Mammary epithelial cell (primary cell): ENCODE measurements at regions not wholly inside any gene's neighbourhood (a gene's known extent, or its start where the extent isn't known, plus 50 kb on each side); places are given as distances from the start of the nearest gene placed in this dataset.
"Not testable (repeated sequence)": the region's sequence is repeated elsewhere in the genome, so short reads cannot be mapped to it uniquely, and the experiment has no call there.

Source experiments
- EZH2 ChIP-seq: IDR thresholded peaks from 2 replicates; pipeline ENCODE4 v1.6.1; 2012; ENCODE audit warnings: low read length, inconsistent platforms, borderline replicate concordance
- TF ChIP-seq, protein P1 (sequence below), 2 donors: IDR thresholded peaks in 1 of 2; conservative IDR thresholded peaks in 1 of 2; 2 replicates each; pipeline ENCODE4 v1.5.1; 2011 to 2012; ENCODE audit warnings: inconsistent platforms in 2 of 2, low read length in 2 of 2, mild to moderate bottlenecking in 2 of 2, control low read depth in 1 of 2, low read depth in 1 of 2; ENCODE audit not compliant: insufficient read depth in 1 of 2; ENCODE audit errors: extremely low read depth in 1 of 2

DNA sequence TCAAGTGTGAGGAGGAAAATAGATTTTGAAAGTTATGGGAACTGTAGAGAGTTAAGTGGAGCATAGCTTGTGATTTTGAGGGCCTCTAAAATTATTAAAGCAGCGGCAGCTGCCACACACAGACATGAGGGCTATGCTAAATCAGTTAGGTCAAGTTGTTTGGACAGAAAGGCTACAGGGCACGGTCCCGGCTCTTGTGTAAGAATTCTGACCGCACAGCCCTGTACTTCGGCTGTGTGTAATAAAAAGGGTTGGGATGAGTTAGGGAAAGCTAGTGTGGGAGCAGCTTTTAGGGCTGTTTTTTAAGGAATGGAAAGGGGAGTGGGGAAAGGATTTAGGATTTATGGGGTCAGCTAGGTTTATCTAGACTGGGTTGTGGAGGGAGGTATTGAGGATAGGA is 79.6 kb upstream of the KIF5B start:
- TF ChIP-seq, protein P1, sequence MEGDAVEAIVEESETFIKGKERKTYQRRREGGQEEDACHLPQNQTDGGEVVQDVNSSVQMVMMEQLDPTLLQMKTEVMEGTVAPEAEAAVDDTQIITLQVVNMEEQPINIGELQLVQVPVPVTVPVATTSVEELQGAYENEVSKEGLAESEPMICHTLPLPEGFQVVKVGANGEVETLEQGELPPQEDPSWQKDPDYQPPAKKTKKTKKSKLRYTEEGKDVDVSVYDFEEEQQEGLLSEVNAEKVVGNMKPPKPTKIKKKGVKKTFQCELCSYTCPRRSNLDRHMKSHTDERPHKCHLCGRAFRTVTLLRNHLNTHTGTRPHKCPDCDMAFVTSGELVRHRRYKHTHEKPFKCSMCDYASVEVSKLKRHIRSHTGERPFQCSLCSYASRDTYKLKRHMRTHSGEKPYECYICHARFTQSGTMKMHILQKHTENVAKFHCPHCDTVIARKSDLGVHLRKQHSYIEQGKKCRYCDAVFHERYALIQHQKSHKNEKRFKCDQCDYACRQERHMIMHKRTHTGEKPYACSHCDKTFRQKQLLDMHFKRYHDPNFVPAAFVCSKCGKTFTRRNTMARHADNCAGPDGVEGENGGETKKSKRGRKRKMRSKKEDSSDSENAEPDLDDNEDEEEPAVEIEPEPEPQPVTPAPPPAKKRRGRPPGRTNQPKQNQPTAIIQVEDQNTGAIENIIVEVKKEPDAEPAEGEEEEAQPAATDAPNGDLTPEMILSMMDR (conservative IDR thresholded peaks at IDR 0.05 in 1 of 2, IDR thresholded peaks at IDR 0.05 in 1 of 2; ENCODE audit: extremely low read depth in 1 of 2, insufficient read depth in 1 of 2, low read depth in 1 of 2, low read length in 2 of 2), result not testable (repeated sequence)
- TF ChIP-seq EZH2, result not testable (repeated sequence)
